Hepatocyte (in vitro differentiated cells): ENCODE measurements at regions not wholly inside any gene's neighbourhood (a gene's known extent, or its start where the extent isn't known, plus 50 kb on each side); places are given as distances from the start of the nearest gene placed in this dataset.

Source experiments
- EZH2 ChIP-seq: fragments of 200-600 bp; sonication (generic); IDR thresholded peaks from 2 replicates; pipeline ENCODE4 v1.6.1; 2016; ENCODE audit warnings: antibody characterized with exemption, mild to moderate bottlenecking, borderline replicate concordance
- EZH2phosphoT487 ChIP-seq: fragments of 200-600 bp; sonication (generic); IDR thresholded peaks from one replicate; pipeline ENCODE4 v1.6.1; 2018; ENCODE audit warnings: antibody characterized with exemption, mild to moderate bottlenecking, low read depth, moderate library complexity; ENCODE audit not compliant: unreplicated experiment, severe bottlenecking
- TF ChIP-seq, protein P1 (sequence below): fragments of 200-600 bp; sonication (generic); IDR thresholded peaks from 2 replicates; pipeline ENCODE4 v1.5.1; 2016; ENCODE audit warnings: antibody characterized with exemption, mild to moderate bottlenecking; ENCODE audit not compliant: poor library complexity

DNA sequence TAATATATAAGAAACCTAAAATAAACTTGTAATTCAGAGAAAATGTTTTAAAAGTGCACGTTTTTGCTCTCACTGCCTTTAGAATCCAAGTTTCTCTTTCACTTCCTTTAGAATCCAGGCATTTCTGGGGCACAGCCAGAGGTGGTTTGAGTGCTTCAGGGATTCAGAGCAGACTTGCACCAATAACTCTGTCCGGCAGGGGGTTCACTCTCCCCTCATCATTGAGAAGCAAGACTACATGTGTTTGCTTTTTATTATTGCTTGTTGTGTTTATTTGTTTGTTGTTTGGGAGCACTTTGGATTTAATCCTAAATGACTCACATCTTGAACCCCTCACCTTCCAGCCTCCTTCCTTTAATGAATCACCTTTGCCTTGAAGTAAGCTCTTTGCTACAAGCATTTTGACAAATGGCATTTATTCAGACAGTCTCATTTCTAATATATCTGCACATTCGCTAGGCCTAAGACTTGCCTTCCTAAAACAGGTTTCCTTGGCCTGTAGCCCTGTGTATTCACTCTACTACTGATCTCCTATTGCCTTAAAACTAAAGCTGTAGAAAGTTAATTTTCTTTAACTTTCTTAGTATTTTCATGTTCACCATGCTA, 233.5 kb upstream of the ATP5MC3 start:
- TF ChIP-seq, protein P1, sequence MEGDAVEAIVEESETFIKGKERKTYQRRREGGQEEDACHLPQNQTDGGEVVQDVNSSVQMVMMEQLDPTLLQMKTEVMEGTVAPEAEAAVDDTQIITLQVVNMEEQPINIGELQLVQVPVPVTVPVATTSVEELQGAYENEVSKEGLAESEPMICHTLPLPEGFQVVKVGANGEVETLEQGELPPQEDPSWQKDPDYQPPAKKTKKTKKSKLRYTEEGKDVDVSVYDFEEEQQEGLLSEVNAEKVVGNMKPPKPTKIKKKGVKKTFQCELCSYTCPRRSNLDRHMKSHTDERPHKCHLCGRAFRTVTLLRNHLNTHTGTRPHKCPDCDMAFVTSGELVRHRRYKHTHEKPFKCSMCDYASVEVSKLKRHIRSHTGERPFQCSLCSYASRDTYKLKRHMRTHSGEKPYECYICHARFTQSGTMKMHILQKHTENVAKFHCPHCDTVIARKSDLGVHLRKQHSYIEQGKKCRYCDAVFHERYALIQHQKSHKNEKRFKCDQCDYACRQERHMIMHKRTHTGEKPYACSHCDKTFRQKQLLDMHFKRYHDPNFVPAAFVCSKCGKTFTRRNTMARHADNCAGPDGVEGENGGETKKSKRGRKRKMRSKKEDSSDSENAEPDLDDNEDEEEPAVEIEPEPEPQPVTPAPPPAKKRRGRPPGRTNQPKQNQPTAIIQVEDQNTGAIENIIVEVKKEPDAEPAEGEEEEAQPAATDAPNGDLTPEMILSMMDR = peak; percentile 63
- TF ChIP-seq EZH2phosphoT487 = no peak
- no peak for TF ChIP-seq EZH2
